Gastroesophageal sphincter (tissue), 3 donors: ENCODE measurements at regions not wholly inside any gene's neighbourhood (a gene's known extent, or its start where the extent isn't known, plus 50 kb on each side); places are given as distances from the start of the nearest gene placed in this dataset.

Source experiments
- CTCF ChIP-seq, 4 experiments: fragments of 200-600 bp in 2 of 4; fragments of 450-650 bp in 2 of 4; sonication (generic) in 1 of 4; IDR thresholded peaks; one replicate each; pipeline ENCODE4 v1.5.1; 2017 to 2019; ENCODE audit warnings: antibody characterized with exemption in 4 of 4, mild to moderate bottlenecking in 2 of 4, moderate library complexity in 2 of 4
- POLR2A ChIP-seq, 2 donors: fragments of 450-650 bp; IDR thresholded peaks; one replicate each; pipeline ENCODE4 v1.6.1; 2017; ENCODE audit warnings: antibody characterized with exemption in 2 of 2, mild to moderate bottlenecking in 2 of 2, moderate library complexity in 1 of 2
- POLR2AphosphoS5 ChIP-seq: sonication (generic); formaldehyde crosslinking; IDR thresholded peaks from one replicate; pipeline ENCODE4 v1.6.1; 2017; ENCODE audit warnings: antibody characterized with exemption

GRCh38 chr9:73596321-73596720, 444.7 kb downstream of the ANXA1 start:
- TF ChIP-seq CTCF (IDR thresholded peaks at IDR 0.05) = no peak
- no peak for TF ChIP-seq POLR2A (IDR thresholded peaks at IDR 0.05)
- TF ChIP-seq POLR2AphosphoS5 = no peak
